IMR-90 (cell line): ENCODE measurements at regions not wholly inside any gene's neighbourhood (a gene's known extent, or its start where the extent isn't known, plus 50 kb on each side); places are given as distances from the start of the nearest gene placed in this dataset.

Experiments
- ATAC-seq: fragments of 200-7000 bp; cut with Tn5 transposase; 2 replicates; pipeline ENCODE4 v1.9.1; 2020; ENCODE audit warnings: low read depth, mild to moderate bottlenecking, moderate library complexity
- BruUV-seq: library from RNA; stranded (reverse); fragments of 400-500 nt; replicated peaks from 2 replicates; lab custom pipeline; 2021; lab: Mats Ljungman, UMichigan
- CTCF ChIA-PET: fragments of 300-600 bp; formaldehyde crosslinking; extraction: SDS; loops from one replicate; lab custom pipeline; 2021; ENCODE audit warnings: antibody characterized with exemption; lab: Yijun Ruan, JAX
- POLR2A ChIA-PET: fragments of 300-600 bp; sonication (Branson Sonifier 250); formaldehyde crosslinking; loops from one replicate; lab custom pipeline; 2022; ENCODE audit warnings: antibody characterized with exemption; ENCODE audit not compliant: unreplicated experiment; lab: Charles Lee
- DNase-seq: peaks from one replicate; pipeline ENCODE4 v3.0.0; 2013
- H2AFZ ChIP-seq: replicated peaks from 2 replicates; pipeline ENCODE3; 2013; ENCODE audit warnings: low read length, mild to moderate bottlenecking; ENCODE audit not compliant: poor library complexity
- H2AK5ac ChIP-seq: 2 replicates; pipeline ENCODE4 v1.6.1; 2013; ENCODE audit warnings: low read depth, low read length, inconsistent platforms
- H2AK9ac ChIP-seq: replicated peaks from 2 replicates; pipeline ENCODE3; 2013; ENCODE audit warnings: mild to moderate bottlenecking, low read depth, low read length, moderate library complexity; ENCODE audit not compliant: poor library complexity
- H2BK120ac ChIP-seq: 2 replicates; pipeline ENCODE4 v1.6.1; 2013; ENCODE audit warnings: low read depth, low read length, inconsistent platforms
- H2BK15ac ChIP-seq: 3 replicates; pipeline ENCODE4 v1.6.1; 2013; ENCODE audit warnings: low read depth, low read length, inconsistent platforms
- H2BK20ac ChIP-seq: 2 replicates; pipeline ENCODE4 v1.6.1; 2013; ENCODE audit warnings: low read depth, mild to moderate bottlenecking, inconsistent platforms, low read length, moderate library complexity
- H2BK5ac ChIP-seq: 2 replicates; pipeline ENCODE4 v1.6.1; 2013; ENCODE audit warnings: mild to moderate bottlenecking, low read depth, low read length, inconsistent platforms; ENCODE audit not compliant: poor library complexity, severe bottlenecking
- H3K14ac ChIP-seq: replicated peaks from 2 replicates; pipeline ENCODE4 v1.6.1; 2013; ENCODE audit warnings: low read depth, low read length, inconsistent platforms
- H3K18ac ChIP-seq: 2 replicates; pipeline ENCODE4 v1.6.1; 2013; ENCODE audit warnings: low read depth, low read length, control low read depth
- H3K23ac ChIP-seq: 2 replicates; pipeline ENCODE4 v1.6.1; 2013; ENCODE audit warnings: low read depth, low read length, inconsistent platforms
- H3K27ac ChIP-seq: 2 replicates; pipeline ENCODE4 v1.5.1; 2013; ENCODE audit warnings: mild to moderate bottlenecking, control low read depth, low read length; ENCODE audit not compliant: insufficient read depth
- H3K27me3 ChIP-seq: 2 replicates; pipeline ENCODE4 v1.6.1; 2013; ENCODE audit warnings: low read length; ENCODE audit not compliant: control insufficient read depth, insufficient read depth
- H3K36me3 ChIP-seq: 2 replicates; pipeline ENCODE4 v1.6.1; 2013; ENCODE audit warnings: low read length, mixed read lengths; ENCODE audit not compliant: control insufficient read depth, insufficient read depth
- H3K4ac ChIP-seq: 2 replicates; pipeline ENCODE4 v1.6.1; 2013; ENCODE audit warnings: low read depth, low read length, inconsistent platforms
- H3K4me1 ChIP-seq: 2 replicates; pipeline ENCODE4 v1.6.1; 2013; ENCODE audit warnings: low read length, mixed read lengths; ENCODE audit not compliant: control insufficient read depth, insufficient read depth
- H3K4me2 ChIP-seq: 2 replicates; pipeline ENCODE4 v1.6.1; 2013; ENCODE audit warnings: low read depth, mild to moderate bottlenecking, control low read depth, low read length, moderate library complexity
- H3K4me3 ChIP-seq: 2 replicates; pipeline ENCODE4 v1.5.1; 2013; ENCODE audit warnings: low read depth, mild to moderate bottlenecking, control low read depth, low read length, moderate library complexity; ENCODE audit not compliant: insufficient read depth
- H3K56ac ChIP-seq: 2 replicates; pipeline ENCODE4 v1.6.1; 2013; ENCODE audit warnings: low read length, inconsistent platforms; ENCODE audit not compliant: insufficient read depth; ENCODE audit errors: extremely low read depth
- H3K79me1 ChIP-seq, 2 experiments: 2 replicates each; pipeline ENCODE4 v1.6.1; 2013; ENCODE audit warnings: low read length in 2 of 2, inconsistent platforms in 1 of 2, low read depth in 1 of 2
- H3K9ac ChIP-seq: 2 replicates; pipeline ENCODE4 v1.6.1; 2013; ENCODE audit warnings: low read depth, low read length, control low read depth
- H3K9me1 ChIP-seq: 2 replicates; pipeline ENCODE4 v1.6.1; 2013; ENCODE audit warnings: low read length, inconsistent platforms; ENCODE audit not compliant: insufficient read depth
- H3K9me3 ChIP-seq: 2 replicates; pipeline ENCODE4 v1.6.1; 2013; ENCODE audit warnings: low read length; ENCODE audit not compliant: control insufficient read depth, insufficient read depth
- H4K20me1 ChIP-seq: 2 replicates; pipeline ENCODE4 v1.6.1; 2013; ENCODE audit warnings: low read length, inconsistent platforms; ENCODE audit not compliant: insufficient read depth
- H4K5ac ChIP-seq: 2 replicates; pipeline ENCODE4 v1.6.1; 2013; ENCODE audit warnings: mild to moderate bottlenecking, low read depth, low read length, control low read depth
- H4K8ac ChIP-seq, 2 experiments: 2 replicates each; pipeline ENCODE4 v1.6.1; 2013; ENCODE audit warnings: low read depth in 2 of 2, low read length in 2 of 2, control low read depth in 1 of 2, inconsistent platforms in 1 of 2
- H4K91ac ChIP-seq: 2 replicates; pipeline ENCODE4 v1.6.1; 2013; ENCODE audit warnings: low read depth, low read length, inconsistent platforms; ENCODE audit not compliant: insufficient read depth
- BHLHE40 ChIP-seq: fragments of 150-350 bp; IDR thresholded peaks from 2 replicates; pipeline ENCODE4 v1.6.1; 2016; ENCODE audit warnings: mild to moderate bottlenecking, low read depth, low read length
- CEBPB ChIP-seq: IDR thresholded peaks from 2 replicates; pipeline ENCODE4 v1.6.1; 2012; ENCODE audit warnings: low read depth, low read length, improper control_type of control experiment
- CHD1 ChIP-seq: IDR thresholded peaks from 2 replicates; pipeline ENCODE4 v1.6.1; 2012; ENCODE audit warnings: low read depth, low read length, improper control_type of control experiment
- FOS ChIP-seq: fragments of 150-350 bp; IDR thresholded peaks from 2 replicates; pipeline ENCODE4 v1.6.1; 2016; ENCODE audit warnings: low read depth, low read length
- MAFK ChIP-seq: IDR thresholded peaks from 2 replicates; pipeline ENCODE4 v1.6.1; 2012; ENCODE audit warnings: low read depth, low read length, improper control_type of control experiment
- MAZ ChIP-seq: IDR thresholded peaks from 2 replicates; pipeline ENCODE4 v1.6.1; 2012; ENCODE audit warnings: low read depth, mild to moderate bottlenecking, low read length, improper control_type of control experiment, moderate library complexity, borderline replicate concordance
- MXI1 ChIP-seq: IDR thresholded peaks from 2 replicates; pipeline ENCODE4 v1.6.1; 2012; ENCODE audit warnings: low read depth, mild to moderate bottlenecking, low read length, moderate library complexity, borderline replicate concordance
- NFE2L2 ChIP-seq: fragments of 150-350 bp; IDR thresholded peaks from 2 replicates; pipeline ENCODE4 v1.6.1; 2016; ENCODE audit warnings: low read depth, mild to moderate bottlenecking, low read length
- POLR2A ChIP-seq: IDR thresholded peaks from 2 replicates; pipeline ENCODE4 v1.6.1; 2012; ENCODE audit warnings: mild to moderate bottlenecking, low read depth, low read length
- RAD21 ChIP-seq: IDR thresholded peaks from 2 replicates; pipeline ENCODE4 v1.6.1; 2012; ENCODE audit warnings: low read length, improper control_type of control experiment
- RCOR1 ChIP-seq: IDR thresholded peaks from 2 replicates; pipeline ENCODE4 v1.6.1; 2012; ENCODE audit warnings: mild to moderate bottlenecking, low read length, improper control_type of control experiment; ENCODE audit not compliant: insufficient replicate concordance
- RFX5 ChIP-seq: IDR thresholded peaks from 2 replicates; pipeline ENCODE4 v1.8.0; 2012; ENCODE audit warnings: low read depth, mild to moderate bottlenecking, low read length, moderate library complexity
- SMC3 ChIP-seq: fragments of 150-350 bp; IDR thresholded peaks from 2 replicates; pipeline ENCODE4 v1.6.1; 2016; ENCODE audit warnings: low read depth, mild to moderate bottlenecking, antibody characterized with exemption, low read length, moderate library complexity
- whole genome bisulfite sequencing, 2 experiments: methylation state at CpG; one replicate each; pipeline versions ENCODE4 v1.1.5 to v1.1.7; 2013; ENCODE audit warnings: missing lambda C conversion rate in 2 of 2; ENCODE audit not compliant: insufficient read length in 1 of 2; ENCODE audit errors: extremely low coverage in 2 of 2; 5-methylcytosine and 5-hydroxymethylcytosine counted together
- dilution Hi-C: fragments of 300-500 bp; cut with HindIII; formaldehyde crosslinking; loops from one replicate; pipeline ENCODE4 v1.14.3; 2018; ENCODE audit warnings: low sequenced_read_pairs; ENCODE audit not compliant: unreplicated experiment
- in situ Hi-C: fragments of 300-500 bp; cut with MboI; formaldehyde crosslinking; loops from 3 replicates; pipeline ENCODE4 v1.14.3; 2019; ENCODE audit warnings: low sequenced_read_pairs, inconsistent platforms, mixed read lengths
- intact Hi-C: fragments of 100-400 bp; cut with micrococcal nuclease; formaldehyde crosslinking; loops from 2 replicates; pipeline ENCODE4 v1.10.0; 2022
- TF ChIP-seq, protein P1 (sequence below): fragments of 150-350 bp; IDR thresholded peaks from 2 replicates; pipeline ENCODE4 v1.6.1; 2016; ENCODE audit warnings: low read depth, mild to moderate bottlenecking, low read length, moderate library complexity, borderline replicate concordance
- TF ChIP-seq, protein P2 (sequence below): conservative IDR thresholded peaks from 2 replicates; pipeline ENCODE4 v1.5.1; 2012; ENCODE audit warnings: mild to moderate bottlenecking, low read depth, low read length, improper control_type of control experiment
- TF ChIP-seq, protein P3 (sequence below): fragments of 150-350 bp; IDR thresholded peaks from 2 replicates; pipeline ENCODE4 v1.6.1; 2017; ENCODE audit warnings: mild to moderate bottlenecking, antibody characterized with exemption, low read length, low read depth

DNA sequence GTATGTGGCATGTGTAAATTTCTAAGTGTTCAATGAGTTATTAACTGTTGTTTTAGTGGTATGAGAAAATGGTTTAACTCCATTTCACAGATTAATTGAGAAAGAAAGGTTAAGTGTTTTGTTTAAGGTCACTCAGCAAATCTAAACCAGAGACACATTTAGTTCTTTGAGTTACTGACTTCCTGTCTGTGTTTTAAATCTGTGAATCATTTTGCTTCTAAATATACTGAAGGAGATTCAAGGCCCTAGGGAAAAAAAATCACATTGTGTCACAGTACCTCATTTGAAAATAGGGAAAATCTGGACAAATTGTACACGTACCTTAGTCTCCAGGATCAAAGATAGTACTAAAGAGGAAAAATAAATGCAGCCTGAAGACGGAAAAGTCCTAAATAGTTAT is 368.2 kb downstream of the TMEM161B start:
- Histone ChIP-seq H3K27me3 (no peaks in the 10 kb centered on the region), H3K23ac (no peak overlapping the region), H4K91ac (no peak overlapping the region), H3K4me3 (no peak overlapping the region), H3K56ac (no peak overlapping the region), H3K4ac (no peak overlapping the region), H3K36me3 (no peaks in the 10 kb centered on the region), H3K27ac (no peak overlapping the region), H3K4me2 (no peak overlapping the region), H4K8ac (no peak overlapping the region), H3K18ac (no peak overlapping the region), H2BK5ac (no peak overlapping the region), H3K9ac (no peak overlapping the region), H2BK15ac (no peak overlapping the region), H2AFZ (no peak overlapping the region), H3K4me1 (no peaks in the 10 kb centered on the region), H4K20me1 (no peaks in the 10 kb centered on the region), H2BK20ac (no peak overlapping the region), H2AK5ac (no peak overlapping the region), H2BK120ac (no peak overlapping the region), H4K5ac (no peak overlapping the region), H3K79me1 (no peaks in the 10 kb centered on the region), H3K14ac (no peak overlapping the region), H2AK9ac (no peak overlapping the region), H3K9me3 (no peaks in the 10 kb centered on the region; the same call in 1 of the 2 replicates), H3K9me1 (no peaks in the 10 kb centered on the region)
- in situ Hi-C loops: no loop called here
- ChIA-PET POLR2A (no interaction called here), CTCF (no interaction called here)
- no CpG with 5 or more reads among the region's 2 CpGs for WGBS, 2 experiments
- no peak for DNase-seq
- intact Hi-C loops: no loop called here
- no TSS peak for BruUV-seq
- TF ChIP-seq MXI1 (no peak), RFX5 (no peak), SMC3 (no peak), CHD1 (no peak), MAZ (no peak), FOS (no peak), RCOR1 (no peak), NFE2L2 (no peak), CEBPB (no peak), MAFK (no peak), RAD21 (no peak), POLR2A (no peak), BHLHE40 (no peak)
- TF ChIP-seq, protein P1, sequence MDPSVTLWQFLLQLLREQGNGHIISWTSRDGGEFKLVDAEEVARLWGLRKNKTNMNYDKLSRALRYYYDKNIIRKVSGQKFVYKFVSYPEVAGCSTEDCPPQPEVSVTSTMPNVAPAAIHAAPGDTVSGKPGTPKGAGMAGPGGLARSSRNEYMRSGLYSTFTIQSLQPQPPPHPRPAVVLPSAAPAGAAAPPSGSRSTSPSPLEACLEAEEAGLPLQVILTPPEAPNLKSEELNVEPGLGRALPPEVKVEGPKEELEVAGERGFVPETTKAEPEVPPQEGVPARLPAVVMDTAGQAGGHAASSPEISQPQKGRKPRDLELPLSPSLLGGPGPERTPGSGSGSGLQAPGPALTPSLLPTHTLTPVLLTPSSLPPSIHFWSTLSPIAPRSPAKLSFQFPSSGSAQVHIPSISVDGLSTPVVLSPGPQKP: no peak
- TF ChIP-seq, protein P2, sequence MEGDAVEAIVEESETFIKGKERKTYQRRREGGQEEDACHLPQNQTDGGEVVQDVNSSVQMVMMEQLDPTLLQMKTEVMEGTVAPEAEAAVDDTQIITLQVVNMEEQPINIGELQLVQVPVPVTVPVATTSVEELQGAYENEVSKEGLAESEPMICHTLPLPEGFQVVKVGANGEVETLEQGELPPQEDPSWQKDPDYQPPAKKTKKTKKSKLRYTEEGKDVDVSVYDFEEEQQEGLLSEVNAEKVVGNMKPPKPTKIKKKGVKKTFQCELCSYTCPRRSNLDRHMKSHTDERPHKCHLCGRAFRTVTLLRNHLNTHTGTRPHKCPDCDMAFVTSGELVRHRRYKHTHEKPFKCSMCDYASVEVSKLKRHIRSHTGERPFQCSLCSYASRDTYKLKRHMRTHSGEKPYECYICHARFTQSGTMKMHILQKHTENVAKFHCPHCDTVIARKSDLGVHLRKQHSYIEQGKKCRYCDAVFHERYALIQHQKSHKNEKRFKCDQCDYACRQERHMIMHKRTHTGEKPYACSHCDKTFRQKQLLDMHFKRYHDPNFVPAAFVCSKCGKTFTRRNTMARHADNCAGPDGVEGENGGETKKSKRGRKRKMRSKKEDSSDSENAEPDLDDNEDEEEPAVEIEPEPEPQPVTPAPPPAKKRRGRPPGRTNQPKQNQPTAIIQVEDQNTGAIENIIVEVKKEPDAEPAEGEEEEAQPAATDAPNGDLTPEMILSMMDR: no peak
- TF ChIP-seq, protein P3, sequence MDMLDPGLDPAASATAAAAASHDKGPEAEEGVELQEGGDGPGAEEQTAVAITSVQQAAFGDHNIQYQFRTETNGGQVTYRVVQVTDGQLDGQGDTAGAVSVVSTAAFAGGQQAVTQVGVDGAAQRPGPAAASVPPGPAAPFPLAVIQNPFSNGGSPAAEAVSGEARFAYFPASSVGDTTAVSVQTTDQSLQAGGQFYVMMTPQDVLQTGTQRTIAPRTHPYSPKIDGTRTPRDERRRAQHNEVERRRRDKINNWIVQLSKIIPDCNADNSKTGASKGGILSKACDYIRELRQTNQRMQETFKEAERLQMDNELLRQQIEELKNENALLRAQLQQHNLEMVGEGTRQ: no peak
- dilution Hi-C loops: no loop called here
- ATAC-seq: no peak
